SK-N-SH (cell line): ENCODE measurements at regions not wholly inside any gene's neighbourhood (a gene's known extent, or its start where the extent isn't known, plus 50 kb on each side); places are given as distances from the start of the nearest gene placed in this dataset.
"Not testable (repeated sequence)": the region's sequence is repeated elsewhere in the genome, so short reads cannot be mapped to it uniquely, and the experiment has no call there.

Experiments
- CTCF ChIA-PET: fragments of 300-600, 350-600 bp; formaldehyde crosslinking; extraction: SDS; loops from one replicate; lab custom pipeline; 2021; lab: Yijun Ruan, JAX
- POLR2A ChIA-PET: fragments of 350-600 bp; sonication (Branson Sonifier 250); formaldehyde crosslinking; extraction: SDS; loops from one replicate; lab custom pipeline; 2020; ENCODE audit warnings: antibody characterized with exemption, inconsistent platforms; lab: Yijun Ruan, JAX
- DNase-seq: peaks from one replicate; pipeline ENCODE4 v3.0.0; 2012
- H2AFZ ChIP-seq: fragments of 200-600 bp; sonication (generic); 2 replicates; pipeline ENCODE4 v1.8.1; 2016; ENCODE audit warnings: antibody characterized with exemption, mild to moderate bottlenecking, low read depth
- H3F3A ChIP-seq: fragments of 200-600 bp; sonication (generic); replicated peaks from 2 replicates; pipeline ENCODE3; 2016; ENCODE audit warnings: antibody characterized with exemption, mild to moderate bottlenecking; ENCODE audit not compliant: insufficient read depth
- H3K27ac ChIP-seq, 2 experiments: fragments of 200-500 bp in 1 of 2; fragments of 200-600 bp in 1 of 2; sonication (Bioruptor generic) in 1 of 2; sonication (generic), shearing (Covaris generic) in 1 of 2; 2 replicates each; pipeline versions ENCODE4 v1.5.1 to v1.6.1; 2014 to 2016; ENCODE audit warnings: low read depth in 2 of 2, inconsistent platforms in 1 of 2, low read length in 1 of 2, mild to moderate bottlenecking in 1 of 2, mixed read lengths in 1 of 2
- H3K27me3 ChIP-seq: fragments of 200-600 bp; sonication (generic), shearing (Covaris generic); 2 replicates; pipeline ENCODE4 v1.6.1; 2016; ENCODE audit warnings: mixed run types; ENCODE audit not compliant: insufficient read depth
- H3K36me3 ChIP-seq, 2 experiments: fragments of 200-500 bp in 1 of 2; fragments of 200-600 bp in 1 of 2; sonication (Bioruptor generic) in 1 of 2; sonication (generic) in 1 of 2; replicated peaks in 1 of 2; 2 replicates each; pipeline versions ENCODE3 to v1.5.1; 2014 to 2016; ENCODE audit warnings: low read length in 1 of 2, mild to moderate bottlenecking in 1 of 2; ENCODE audit not compliant: insufficient read depth in 2 of 2, control insufficient read depth in 1 of 2
- H3K4me1 ChIP-seq, 2 experiments: fragments of 200-500 bp in 1 of 2; fragments of 200-600 bp in 1 of 2; sonication (Bioruptor generic) in 1 of 2; sonication (generic), shearing (Covaris generic) in 1 of 2; 2 replicates each; pipeline versions ENCODE4 v1.5.1 to v1.6.1; 2014 to 2016; ENCODE audit warnings: low read depth in 1 of 2, low read length in 1 of 2, mixed run types in 1 of 2; ENCODE audit not compliant: insufficient read depth in 2 of 2, control insufficient read depth in 1 of 2
- H3K4me2 ChIP-seq: fragments of 200-600 bp; sonication (generic), shearing (Covaris generic); 2 replicates; pipeline ENCODE4 v1.6.1; 2017; ENCODE audit warnings: mixed run types
- H3K4me3 ChIP-seq, 2 experiments: fragments of 200-500 bp in 1 of 2; fragments of 200-600 bp in 1 of 2; sonication (Bioruptor generic) in 1 of 2; sonication (generic), shearing (Covaris generic) in 1 of 2; 2 replicates each; pipeline versions ENCODE4 v1.5.1 to v1.8.1; 2014 to 2016; ENCODE audit warnings: low read depth in 2 of 2, inconsistent platforms in 1 of 2, low read length in 1 of 2, mild to moderate bottlenecking in 1 of 2, mixed read lengths in 1 of 2, moderate library complexity in 1 of 2
- H3K79me2 ChIP-seq: fragments of 200-600 bp; sonication (generic); 2 replicates; pipeline ENCODE4 v1.8.1; 2017; ENCODE audit warnings: mild to moderate bottlenecking; ENCODE audit not compliant: insufficient read depth
- H3K9ac ChIP-seq: fragments of 200-600 bp; sonication (generic); 2 replicates; pipeline ENCODE4 v1.6.1; 2017; ENCODE audit warnings: mixed run types
- H3K9me2 ChIP-seq: fragments of 200-600 bp; sonication (generic); 2 replicates; pipeline ENCODE4 v1.6.1; 2017; ENCODE audit warnings: mixed run types
- H3K9me3 ChIP-seq: fragments of 200-600 bp; sonication (generic); 2 replicates; pipeline ENCODE4 v1.6.1; 2017; ENCODE audit warnings: mixed run types, mild to moderate bottlenecking, moderate library complexity
- H4K20me1 ChIP-seq: fragments of 200-600 bp; sonication (generic); 2 replicates; pipeline ENCODE4 v1.6.1; 2017; ENCODE audit warnings: mild to moderate bottlenecking, mixed run types; ENCODE audit not compliant: insufficient read depth
- EP300 ChIP-seq, 2 experiments: IDR thresholded peaks; 2 replicates each; pipeline versions ENCODE4 v1.4.0 to v1.6.1; 2012; ENCODE audit warnings: borderline replicate concordance in 1 of 2, low read depth in 1 of 2, low read length in 1 of 2
- GABPA ChIP-seq: IDR thresholded peaks from 2 replicates; pipeline ENCODE4 v1.4.0; 2012; ENCODE audit warnings: low read depth, mild to moderate bottlenecking
- JUND ChIP-seq: IDR thresholded peaks from 2 replicates; pipeline ENCODE4 v1.4.0; 2012
- MAX ChIP-seq: IDR thresholded peaks from 2 replicates; pipeline ENCODE4 v1.4.0; 2012; ENCODE audit warnings: low read depth
- MEF2A ChIP-seq: IDR thresholded peaks from 2 replicates; pipeline ENCODE4 v1.4.0; 2012; ENCODE audit warnings: low read depth, borderline replicate concordance
- NRF1 ChIP-seq: IDR thresholded peaks from 2 replicates; pipeline ENCODE4 v1.6.1; 2012; ENCODE audit warnings: low read depth, mild to moderate bottlenecking, low read length
- PBX3 ChIP-seq: IDR thresholded peaks from 2 replicates; pipeline ENCODE4; 2012
- RFX5 ChIP-seq: IDR thresholded peaks from 2 replicates; pipeline ENCODE4 v1.6.1; 2012; ENCODE audit warnings: mild to moderate bottlenecking, improper control_type of control experiment, low read length
- SIN3A ChIP-seq: IDR thresholded peaks from 2 replicates; pipeline ENCODE4 v1.6.1; 2012; ENCODE audit warnings: low read depth, mild to moderate bottlenecking, low read length, moderate library complexity, borderline replicate concordance
- SMC3 ChIP-seq: IDR thresholded peaks from 2 replicates; pipeline ENCODE4 v1.6.1; 2012; ENCODE audit warnings: low read depth, low read length, improper control_type of control experiment
- USF1 ChIP-seq: IDR thresholded peaks from 2 replicates; pipeline ENCODE4 v1.4.0; 2012; ENCODE audit warnings: low read depth, borderline replicate concordance
- USF2 ChIP-seq: fragments of 150-350 bp; IDR thresholded peaks from 2 replicates; pipeline ENCODE4 v1.6.1; 2017; ENCODE audit warnings: antibody characterized with exemption, low read length, low read depth, borderline replicate concordance
- WGBS: methylation state at CpG from one replicate; pipeline ENCODE4 v1.1.6; 2017; ENCODE audit warnings: low lambda C conversion rate; 5-methylcytosine and 5-hydroxymethylcytosine counted together

GRCh38 chr2:45096996-45097395 lies 87.7 kb upstream of the SIX2 start:
- H3K36me3 ChIP-seq = no peaks in the 10 kb centered on the region
- H2AFZ ChIP-seq = no peak overlapping the region
- no peak overlapping the region for H3K27ac ChIP-seq
- H3K79me2 ChIP-seq = no peaks in the 10 kb centered on the region
- no peak overlapping the region for H3K4me2 ChIP-seq
- no peaks in the 10 kb centered on the region for H3K4me1 ChIP-seq
- H3K27me3 ChIP-seq = no peaks in the 10 kb centered on the region
- no peaks in the 10 kb centered on the region for H3F3A ChIP-seq
- H3K9ac ChIP-seq = no peak overlapping the region
- CTCF ChIA-PET = interaction anchor here (1.8 to 2.6 kb wide), 2 partner anchors 8 to 12 kb away, joined by 5 to 8 read pairs; no protein-coding TSS in a partner anchor
- H4K20me1 ChIP-seq = no peaks in the 10 kb centered on the region
- no peak for DNase-seq
- no peak for TF ChIP-seq EP300 (IDR thresholded peaks at IDR 0.05; ENCODE audit: borderline replicate concordance in 1 of 2, low read depth in 1 of 2, low read length in 1 of 2)
- TF ChIP-seq SMC3 = no peak
- no peak for TF ChIP-seq PBX3
- no peak for TF ChIP-seq MAX
- TF ChIP-seq SIN3A = no peak
- no peak for TF ChIP-seq MEF2A
- TF ChIP-seq JUND = no peak
- TF ChIP-seq GABPA = no peak
- no peak for TF ChIP-seq NRF1
- no peak for TF ChIP-seq USF1
- TF ChIP-seq RFX5 = no peak
- TF ChIP-seq USF2 = no peak
- POLR2A ChIA-PET = no interaction called here
- no peaks in the 10 kb centered on the region for H3K9me2 ChIP-seq
- no peak overlapping the region for H3K4me3 ChIP-seq
- WGBS = 74% methylated on average over 6 of the region's 6 CpGs
- H3K9me3 ChIP-seq = no peaks in the 10 kb centered on the region

- H3K4me1 ChIP-seq, POLR2A ChIA-PET, H3K4me3 ChIP-seq, H3K27me3 ChIP-seq, H3K27ac ChIP-seq, H3F3A ChIP-seq, H4K20me1 ChIP-seq, H3K9me2 ChIP-seq, H3K9me3 ChIP-seq, H3K79me2 ChIP-seq, H3K36me3 ChIP-seq, H2AFZ ChIP-seq, H3K4me2 ChIP-seq, DNase-seq, H3K9ac ChIP-seq: not testable (repeated sequence)
- 75% methylated on average over 10 of the region's 10 CpGs for WGBS
- CTCF ChIA-PET = interaction anchor here (1.2 kb wide), 1 partner anchor 9 kb away, joined by 4 read pairs; no protein-coding TSS in a partner anchor
Observed at GRCh38 chr2:45096038-45096437, 86.8 kb upstream of the SIX2 start.
